SK-N-SH treated with all-trans-retinoic acid at 6 μM for 48 hours (cell line): ENCODE measurements at regions not wholly inside any gene's neighbourhood (a gene's known extent, or its start where the extent isn't known, plus 50 kb on each side); places are given as distances from the start of the nearest gene placed in this dataset.
A peak's percentile ranks its signal among the peaks of the same experiment; 100 is the strongest.

ENCODE experiments used
- ATAC-seq: fragments of 200-7000 bp; cut with Tn5 transposase; 3 replicates; pipeline ENCODE4 v1.9.1; 2020; ENCODE audit warnings: mild to moderate bottlenecking, moderate library complexity
- ARNTL ChIP-seq: fragments of 450-650 bp; formaldehyde crosslinking; IDR thresholded peaks from 2 replicates; pipeline ENCODE4 v1.5.0; 2020; ENCODE audit warnings: low read depth, mild to moderate bottlenecking, moderate library complexity, borderline replicate concordance
- BACH2 ChIP-seq: fragments of 250-450 bp; sonication (Bioruptor Pico); IDR thresholded peaks from 2 replicates; pipeline ENCODE4 v1.9.0; 2021; ENCODE audit warnings: mild to moderate bottlenecking, borderline replicate concordance
- CREB5 ChIP-seq: fragments of 250-450 bp; sonication (Bioruptor Pico); IDR thresholded peaks from 2 replicates; pipeline ENCODE4 v1.5.1; 2020; ENCODE audit warnings: low read depth, mild to moderate bottlenecking, moderate library complexity
- CSDC2 ChIP-seq: fragments of 250-450 bp; sonication (Bioruptor Pico); IDR thresholded peaks from 2 replicates; pipeline ENCODE4 v1.5.0; 2020; ENCODE audit warnings: mild to moderate bottlenecking, moderate library complexity
- CSRNP3 ChIP-seq: fragments of 250-450 bp; sonication (Bioruptor Pico); IDR thresholded peaks from 2 replicates; pipeline ENCODE4 v1.5.1; 2021; ENCODE audit warnings: mild to moderate bottlenecking, moderate library complexity
- ESRRG ChIP-seq: fragments of 250-450 bp; sonication (Bioruptor Pico); IDR thresholded peaks from 2 replicates; pipeline ENCODE4 v1.6.1; 2021; ENCODE audit warnings: mild to moderate bottlenecking
- GLIS3 ChIP-seq: fragments of 250-450 bp; sonication (Bioruptor Pico); IDR thresholded peaks from 2 replicates; pipeline ENCODE4 v1.5.0; 2020; ENCODE audit warnings: mild to moderate bottlenecking, moderate library complexity
- ISL1 ChIP-seq: fragments of 250-450 bp; sonication (Bioruptor Pico); IDR thresholded peaks from 2 replicates; pipeline ENCODE4 v2.1.2; 2022; ENCODE audit warnings: mild to moderate bottlenecking, moderate library complexity
- OSR1 ChIP-seq: fragments of 250-450 bp; sonication (Bioruptor Pico); IDR thresholded peaks from 2 replicates; pipeline ENCODE4 v1.8.0; 2022; ENCODE audit warnings: moderate library complexity, mild to moderate bottlenecking, inconsistent platforms
- PATZ1 ChIP-seq: fragments of 250-450 bp; sonication (Bioruptor Pico); IDR thresholded peaks from 2 replicates; pipeline ENCODE4 v1.8.0; 2020; ENCODE audit warnings: mild to moderate bottlenecking, moderate library complexity, borderline replicate concordance
- PPARA ChIP-seq: fragments of 250-450 bp; sonication (Bioruptor Pico); IDR thresholded peaks from 2 replicates; pipeline ENCODE4 v1.5.0; 2020; ENCODE audit warnings: mild to moderate bottlenecking, borderline replicate concordance
- RARB ChIP-seq: fragments of 250-450 bp; sonication (Bioruptor Pico); IDR thresholded peaks from 2 replicates; pipeline ENCODE4 v1.8.0; 2021; ENCODE audit warnings: mild to moderate bottlenecking, moderate library complexity
- SNAI2 ChIP-seq: fragments of 250-450 bp; sonication (Bioruptor Pico); IDR thresholded peaks from 2 replicates; pipeline ENCODE4 v1.5.0; 2020; ENCODE audit warnings: mild to moderate bottlenecking, moderate library complexity
- TCF4 ChIP-seq: fragments of 250-450 bp; sonication (Bioruptor Pico); IDR thresholded peaks from 2 replicates; pipeline ENCODE4 v1.8.0; 2021; ENCODE audit warnings: mild to moderate bottlenecking, moderate library complexity, borderline replicate concordance
- TOX ChIP-seq: fragments of 250-450 bp; sonication (Bioruptor Pico); IDR thresholded peaks from 2 replicates; pipeline ENCODE4 v1.8.0; 2021; ENCODE audit warnings: mild to moderate bottlenecking, moderate library complexity, borderline replicate concordance
- TSHZ2 ChIP-seq: fragments of 250-450 bp; sonication (Bioruptor Pico); IDR thresholded peaks from 2 replicates; pipeline ENCODE4 v1.5.0; 2020; ENCODE audit warnings: mild to moderate bottlenecking, moderate library complexity
- ZC3H10 ChIP-seq: fragments of 250-450 bp; sonication (Bioruptor Pico); IDR thresholded peaks from 2 replicates; pipeline ENCODE4 v1.5.1; 2021; ENCODE audit warnings: mild to moderate bottlenecking, moderate library complexity
- ZFP3 ChIP-seq: fragments of 250-450 bp; sonication (Bioruptor Pico); IDR thresholded peaks from 2 replicates; pipeline ENCODE4 v1.5.0; 2020; ENCODE audit warnings: mild to moderate bottlenecking, moderate library complexity
- ZFP30 ChIP-seq: fragments of 450-650 bp; formaldehyde crosslinking; IDR thresholded peaks from 2 replicates; pipeline ENCODE4 v1.5.0; 2022; ENCODE audit warnings: mild to moderate bottlenecking, moderate library complexity
- ZNF565 ChIP-seq: fragments of 450-650 bp; formaldehyde crosslinking; conservative IDR thresholded peaks from 2 replicates; pipeline ENCODE4 v1.5.0; 2020; ENCODE audit warnings: low read depth, mild to moderate bottlenecking, moderate library complexity
- ZNF70 ChIP-seq: fragments of 450-650 bp; formaldehyde crosslinking; IDR thresholded peaks from 2 replicates; pipeline ENCODE4 v1.5.0; 2020; ENCODE audit warnings: mild to moderate bottlenecking, moderate library complexity
- ZNF8 ChIP-seq: fragments of 450-650 bp; formaldehyde crosslinking; IDR thresholded peaks from 2 replicates; pipeline ENCODE4 v1.5.0; 2020; ENCODE audit warnings: mild to moderate bottlenecking, moderate library complexity

- no peak for TF ChIP-seq ZFP3 (CRISPR knock-in tag)
- no peak for TF ChIP-seq CREB5
- TF ChIP-seq TCF4 (CRISPR knock-in tag), result peak; percentile 72; the same call in 1 of the 2 replicates
- TF ChIP-seq SNAI2 (CRISPR knock-in tag), result no peak
- peak; percentile 57; the same call in 1 of the 2 replicates for TF ChIP-seq TSHZ2 (CRISPR knock-in tag)
- TF ChIP-seq BACH2 (CRISPR knock-in tag), result no peak
- peak; percentile 95 for TF ChIP-seq ZNF70
- TF ChIP-seq ZNF8, result peak; percentile 16; the same call in 1 of the 2 replicates
- TF ChIP-seq ISL1, result peak; percentile 76
- TF ChIP-seq CSRNP3 (CRISPR knock-in tag), result 0 out of 2 replicates have a peak, but pooled peaks have one; percentile 25
- ATAC-seq, result no peak; the same call in 2 of the 3 replicates
Measured at GRCh38 chr1:80403471-80403893, 1397.0 kb upstream of the ADGRL4 start.

GRCh38 chr1:80402625-80403024 is 1396.1 kb upstream of the ADGRL4 start:
- no peak for ATAC-seq
- no peak for TF ChIP-seq ZNF70
- no peak for TF ChIP-seq TSHZ2 (CRISPR knock-in tag)
- TF ChIP-seq TOX (CRISPR knock-in tag), result no peak
- TF ChIP-seq ZC3H10 (CRISPR knock-in tag), result no peak
- TF ChIP-seq BACH2 (CRISPR knock-in tag), result no peak
- TF ChIP-seq ISL1, result no peak
- no peak for TF ChIP-seq TCF4 (CRISPR knock-in tag)
- no peak for TF ChIP-seq ZFP3 (CRISPR knock-in tag)
- no peak for TF ChIP-seq GLIS3 (CRISPR knock-in tag)
- no peak for TF ChIP-seq ZFP30
- no peak for TF ChIP-seq ARNTL (CRISPR knock-in tag)
- TF ChIP-seq CREB5, result no peak
- TF ChIP-seq ZNF565 (CRISPR knock-in tag), result no peak
- no peak for TF ChIP-seq PATZ1
- no peak for TF ChIP-seq PPARA
- TF ChIP-seq SNAI2 (CRISPR knock-in tag), result no peak

- no peak for ATAC-seq
- TF ChIP-seq ESRRG (CRISPR knock-in tag) (no peak), ISL1 (no peak), CREB5 (no peak), RARB (CRISPR knock-in tag) (no peak), ZNF565 (CRISPR knock-in tag) (no peak), TOX (CRISPR knock-in tag) (no peak), ZNF8 (no peak), SNAI2 (CRISPR knock-in tag) (no peak), CSDC2 (CRISPR knock-in tag) (no peak), ZC3H10 (CRISPR knock-in tag) (no peak), ZFP3 (CRISPR knock-in tag) (no peak), PATZ1 (no peak), OSR1 (CRISPR knock-in tag) (no peak)
- TF ChIP-seq, all 23 proteins: peak for 0
Measured at GRCh38 chr1:80401757-80402156, 1395.2 kb upstream of the ADGRL4 start.
